GM18951 (cell line): ENCODE measurements at regions not wholly inside any gene's neighbourhood (a gene's known extent, or its start where the extent isn't known, plus 50 kb on each side); places are given as distances from the start of the nearest gene placed in this dataset.

Source experiments
- POLR2A ChIP-seq: IDR thresholded peaks from 4 replicates; pipeline ENCODE4 v1.6.1; 2011; ENCODE audit warnings: mild to moderate bottlenecking; ENCODE audit not compliant: insufficient read length, insufficient read depth; ENCODE audit errors: extremely low read depth
- in situ Hi-C: fragments of 300-500 bp; cut with MboI; formaldehyde crosslinking; loops from one replicate; pipeline ENCODE4 v1.12.0; 2022; ENCODE audit warnings: low sequenced_read_pairs, mixed read lengths, inconsistent platforms; ENCODE audit not compliant: unreplicated experiment

- peak; percentile 75 for TF ChIP-seq POLR2A
- in situ Hi-C loops = no loop called here
Observed at GRCh38 chr6:158869826-158870648, 50.9 kb upstream of the EZR start.

GRCh38 chr6:158868890-158869825, 50.0 kb upstream of the EZR start:
- TF ChIP-seq POLR2A = no peak
- in situ Hi-C loops = no loop called here
